Fibroblast of pulmonary artery (primary cell): ENCODE measurements at regions not wholly inside any gene's neighbourhood (a gene's known extent, or its start where the extent isn't known, plus 50 kb on each side); places are given as distances from the start of the nearest gene placed in this dataset.

Experiments used
- DNase-seq: peaks from one replicate; pipeline ENCODE4 v3.0.0-alpha.2; 2010; ENCODE audit warnings: low read depth
- H3K4me3 ChIP-seq: replicated peaks from 2 replicates; pipeline ENCODE4 v1.5.1; 2011; ENCODE audit warnings: low read depth, mild to moderate bottlenecking, control low read depth, low read length, moderate library complexity
- CTCF ChIP-seq: IDR thresholded peaks from 2 replicates; pipeline ENCODE4 v1.5.1; 2011; ENCODE audit warnings: mild to moderate bottlenecking, control low read depth, low read length, inconsistent platforms; ENCODE audit errors: missing control alignments

GRCh38 chr18:3391704-3392466 is 58.1 kb upstream of the TGIF1 start:
- DNase-seq: no peak
- no peak overlapping the region for H3K4me3 ChIP-seq
- no peak for TF ChIP-seq CTCF

GRCh38 chr18:3392467-3392855 is 57.5 kb upstream of the TGIF1 start:
- TF ChIP-seq CTCF: no peak
- H3K4me3 ChIP-seq: no peak overlapping the region
- no peak for DNase-seq

- H3K4me3 ChIP-seq: no peak overlapping the region
- no peak for DNase-seq
- no peak for TF ChIP-seq CTCF
Observed at GRCh38 chr18:3394648-3395047, 55.3 kb upstream of the TGIF1 start.

- TF ChIP-seq CTCF: no peak
- DNase-seq: no peak
- no peak overlapping the region for H3K4me3 ChIP-seq
Observed at GRCh38 chr18:3395466-3395865, 54.5 kb upstream of the TGIF1 start.

GRCh38 chr18:3397031-3397750 is 52.8 kb upstream of the TGIF1 start:
- no peak for TF ChIP-seq CTCF
- H3K4me3 ChIP-seq: no peak overlapping the region

GRCh38 chr18:3397786-3398185 is 52.2 kb upstream of the TGIF1 start:
- no peak for TF ChIP-seq CTCF
- DNase-seq: no peak
- H3K4me3 ChIP-seq: no peak overlapping the region

More at GRCh38 chr18:3397031-3397750, 52.8 kb upstream of the TGIF1 start:
- DNase-seq: no peak
